ENCODE measurements at regions not wholly inside any gene's neighbourhood (a gene's known extent, or its start where the extent isn't known, plus 50 kb on each side); places are given as distances from the start of the nearest gene placed in this dataset.

- no peak for TF ChIP-seq CTCF (IDR thresholded peaks at IDR 0.05; ENCODE audit: low read depth, low read length, poor library complexity, severe bottlenecking)
- TF ChIP-seq EZH2phosphoT487 (IDR thresholded peaks at IDR 0.05; ENCODE audit: borderline replicate concordance, low read length): no peak
Observed at GRCh38 chr12:87015352-87015751, 759.2 kb upstream of the MGAT4C start.

Measured in DOHH2 (cell line).